Kidney epithelial cell (primary cell): ENCODE measurements at regions not wholly inside any gene's neighbourhood (a gene's known extent, or its start where the extent isn't known, plus 50 kb on each side); places are given as distances from the start of the nearest gene placed in this dataset.

Source experiments
- DNase-seq: peaks from one replicate; pipeline ENCODE4 v3.0.0-alpha.2; 2010; ENCODE audit warnings: low read depth
- H3K27me3 ChIP-seq: 2 replicates; pipeline ENCODE4 v1.6.0; 2011; ENCODE audit warnings: low read length; ENCODE audit not compliant: control insufficient read depth, insufficient read depth
- H3K36me3 ChIP-seq: 2 replicates; pipeline ENCODE4 v1.5.1; 2011; ENCODE audit warnings: low read length; ENCODE audit not compliant: control insufficient read depth, insufficient read depth
- H3K4me3 ChIP-seq: 2 replicates; pipeline ENCODE4 v1.5.1; 2011; ENCODE audit warnings: low read depth, mild to moderate bottlenecking, control low read depth, low read length
- CTCF ChIP-seq: IDR thresholded peaks from 2 replicates; pipeline ENCODE4 v1.5.1; 2011; ENCODE audit warnings: mild to moderate bottlenecking, moderate library complexity, low read length, control low read depth, inconsistent platforms; ENCODE audit not compliant: insufficient read depth, poor library complexity, severe bottlenecking

DNA sequence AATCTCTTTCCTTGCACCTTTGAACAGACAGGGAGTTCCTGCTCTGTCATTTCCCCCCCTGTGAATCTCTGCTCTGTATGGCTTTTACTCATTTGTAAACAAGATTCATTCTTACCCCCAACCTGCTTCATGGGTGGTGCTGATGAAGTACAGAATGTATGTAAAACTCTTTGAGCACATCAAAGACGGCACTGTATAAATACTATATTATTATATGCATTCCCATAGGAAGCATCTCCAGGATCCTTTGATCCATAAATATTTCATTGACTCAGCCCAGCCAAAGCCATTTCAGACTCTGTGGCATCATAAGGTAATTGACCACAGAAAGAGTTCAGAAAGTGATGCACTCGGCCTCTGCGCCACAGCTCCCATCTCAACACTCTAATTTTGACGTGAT is 208.7 kb downstream of the EFNB2 start:
- Histone ChIP-seq H3K4me3 (no peak overlapping the region), H3K36me3 (no peaks in the 10 kb centered on the region), H3K27me3 (no peaks in the 10 kb centered on the region)
- no peak for DNase-seq
- no peak for TF ChIP-seq CTCF

- TF ChIP-seq CTCF: no peak
- H3K36me3 ChIP-seq: no peaks in the 10 kb centered on the region
- DNase-seq: no peak
Observed at GRCh38 chr13:106324444-106324843, 211.0 kb downstream of the EFNB2 start.

GRCh38 chr13:106322628-106323027 is 212.8 kb downstream of the EFNB2 start:
- Histone ChIP-seq H3K4me3 (no peak overlapping the region), H3K27me3 (no peaks in the 10 kb centered on the region), H3K36me3 (no peaks in the 10 kb centered on the region)
- DNase-seq: no peak
- TF ChIP-seq CTCF: no peak

More at GRCh38 chr13:106324444-106324843, 211.0 kb downstream of the EFNB2 start:
- H3K27me3 ChIP-seq: no peaks in the 10 kb centered on the region
- no peak overlapping the region for H3K4me3 ChIP-seq

DNA sequence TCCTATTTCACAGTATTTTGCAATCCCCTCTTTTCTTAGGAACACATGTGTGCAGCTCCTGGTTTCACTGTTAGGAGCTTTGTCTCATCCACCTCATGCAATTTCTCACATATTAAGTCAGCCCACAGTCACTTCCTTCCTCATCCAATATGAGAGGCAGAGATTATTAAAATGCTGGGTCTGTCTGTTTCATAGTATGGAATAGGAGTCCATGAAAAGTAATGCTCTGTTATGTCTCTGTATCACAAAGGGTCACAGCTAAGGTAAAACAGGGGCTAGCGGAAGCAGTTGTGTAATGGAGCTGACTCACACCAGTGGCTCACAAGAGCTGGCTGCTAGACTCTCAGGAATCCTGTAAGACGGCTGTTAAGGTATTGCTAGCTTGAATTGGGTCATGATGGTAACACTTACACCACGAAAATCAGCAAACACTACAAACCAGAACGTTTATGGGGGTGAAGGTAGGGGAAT is 216.5 kb downstream of the EFNB2 start:
- TF ChIP-seq CTCF: no peak
- DNase-seq: peak; percentile 90
- H3K36me3 ChIP-seq: no peaks in the 10 kb centered on the region
- no peaks in the 10 kb centered on the region for H3K27me3 ChIP-seq
- H3K4me3 ChIP-seq: no peak overlapping the region

DNA sequence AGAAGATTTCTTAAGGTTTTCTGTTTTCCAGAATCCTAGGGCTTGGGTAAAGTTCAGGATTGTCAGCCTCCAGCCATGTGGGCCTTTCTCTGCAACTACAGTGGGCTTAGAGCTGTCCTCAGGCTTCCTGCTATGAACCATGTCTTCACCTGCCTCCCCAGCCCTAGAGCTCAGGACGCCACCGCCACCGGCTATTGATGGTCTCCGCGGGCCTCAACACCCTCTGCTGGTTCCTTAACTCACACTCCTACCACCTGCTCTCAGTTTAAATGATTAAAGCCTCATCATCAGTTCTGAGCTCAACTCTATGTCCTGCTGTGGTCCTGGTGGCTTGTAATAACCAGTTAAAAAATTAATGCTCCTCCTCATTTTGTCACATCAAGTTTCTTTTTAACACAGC is 221.0 kb downstream of the EFNB2 start:
- Histone ChIP-seq H3K4me3 (no peak overlapping the region), H3K27me3 (no peaks in the 10 kb centered on the region), H3K36me3 (no peaks in the 10 kb centered on the region)
- DNase-seq: no peak
- TF ChIP-seq CTCF: no peak

DNA sequence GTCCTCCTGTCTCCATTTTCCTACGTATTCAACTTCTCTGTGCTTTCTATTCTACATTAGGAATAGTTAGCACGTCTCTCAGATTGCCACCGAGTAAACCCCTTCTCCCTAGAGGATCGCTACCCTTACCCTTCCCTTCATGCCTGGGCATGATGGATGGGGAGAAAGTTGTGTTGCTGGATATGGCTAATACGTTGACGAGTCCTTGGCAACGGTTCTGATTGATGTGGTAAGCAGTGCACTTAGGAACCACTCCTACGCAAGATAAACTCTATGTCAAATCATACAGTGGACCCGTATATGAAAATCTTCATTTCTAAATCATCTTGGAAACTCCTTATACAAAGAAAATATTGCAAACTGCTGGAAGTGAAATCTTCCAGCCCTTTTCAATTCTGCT is 224.5 kb downstream of the EFNB2 start:
- DNase-seq: no peak

More for the DNA sequence above, 224.5 kb downstream of the EFNB2 start:
- TF ChIP-seq CTCF: no peak
- H3K36me3 ChIP-seq: no peaks in the 10 kb centered on the region
- H3K4me3 ChIP-seq: no peak overlapping the region
- no peaks in the 10 kb centered on the region for H3K27me3 ChIP-seq
